CD14-positive monocyte (primary cell): ENCODE measurements at regions not wholly inside any gene's neighbourhood (a gene's known extent, or its start where the extent isn't known, plus 50 kb on each side); places are given as distances from the start of the nearest gene placed in this dataset.

Source experiments
- DNase-seq, 3 donors: peaks; one replicate each; pipeline ENCODE4 v3.0.0-alpha.2; 2011 to 2022
- H2AFZ ChIP-seq: 2 replicates; pipeline ENCODE4 v1.6.0; 2012; ENCODE audit warnings: mild to moderate bottlenecking, low read depth, low read length, inconsistent platforms; ENCODE audit not compliant: insufficient read depth, poor library complexity, severe bottlenecking
- H3K27ac ChIP-seq, 2 donors: 1 replicate in 1 of 2; 2 replicates in 1 of 2; pipeline ENCODE4 v1.5.1; 2012 to 2013; ENCODE audit warnings: low read length in 2 of 2, control low read depth in 1 of 2, inconsistent platforms in 1 of 2, low read depth in 1 of 2, mild to moderate bottlenecking in 1 of 2
- H3K27me3 ChIP-seq, 2 donors: one replicate each; pipeline versions ENCODE4 v1.6.0 to v1.6.1; 2011 to 2013; ENCODE audit warnings: low read length in 2 of 2; ENCODE audit not compliant: control insufficient read depth in 2 of 2, insufficient read depth in 2 of 2
- H3K36me3 ChIP-seq, 2 donors: replicated peaks in 1 of 2; 1 replicate in 1 of 2; 2 replicates in 1 of 2; pipeline versions ENCODE4 v1.5.1 to v1.6.1; 2012 to 2013; ENCODE audit warnings: low read length in 2 of 2, control low read depth in 1 of 2, inconsistent platforms in 1 of 2, mild to moderate bottlenecking in 1 of 2; ENCODE audit not compliant: insufficient read depth in 2 of 2, control insufficient read depth in 1 of 2
- H3K4me1 ChIP-seq, 2 donors: 1 replicate in 1 of 2; 2 replicates in 1 of 2; pipeline versions ENCODE4 v1.5.1 to v1.6.1; 2012 to 2013; ENCODE audit warnings: low read length in 2 of 2, control low read depth in 1 of 2, inconsistent platforms in 1 of 2, mild to moderate bottlenecking in 1 of 2, moderate library complexity in 1 of 2; ENCODE audit not compliant: insufficient read depth in 2 of 2, control insufficient read depth in 1 of 2
- H3K4me2 ChIP-seq: replicated peaks from 2 replicates; pipeline ENCODE3; 2012; ENCODE audit warnings: low read length, moderate library complexity, mild to moderate bottlenecking; ENCODE audit not compliant: poor library complexity, severe bottlenecking; ENCODE audit errors: extremely low read depth
- H3K4me3 ChIP-seq, 3 experiments: fragments of 200-600 bp in 1 of 3; sonication (generic) in 1 of 3; replicated peaks in 1 of 3; 1 replicate in 2 of 3; 2 replicates in 1 of 3; pipeline ENCODE4 v1.5.1; 2011 to 2013; ENCODE audit warnings: low read length in 3 of 3, mild to moderate bottlenecking in 3 of 3, control low read depth in 2 of 3, low read depth in 2 of 3, inconsistent platforms in 1 of 3, moderate library complexity in 1 of 3
- H3K79me2 ChIP-seq: 2 replicates; pipeline ENCODE4 v1.6.0; 2012; ENCODE audit warnings: mild to moderate bottlenecking, control low read depth, inconsistent platforms, low read length, moderate library complexity; ENCODE audit not compliant: insufficient read depth
- H3K9ac ChIP-seq: 2 replicates; pipeline ENCODE4 v1.6.0; 2017; ENCODE audit warnings: low read length, mild to moderate bottlenecking; ENCODE audit not compliant: insufficient read depth, poor library complexity, severe bottlenecking
- H3K9me3 ChIP-seq, 2 donors: replicated peaks in 1 of 2; 1 replicate in 1 of 2; 2 replicates in 1 of 2; pipeline versions ENCODE4 v1.5.1 to v1.6.1; 2012 to 2013; ENCODE audit warnings: low read length in 2 of 2, control low read depth in 1 of 2; ENCODE audit not compliant: control insufficient read depth in 1 of 2, insufficient read depth in 1 of 2
- H4K20me1 ChIP-seq: 2 replicates; pipeline ENCODE4 v1.6.0; 2012; ENCODE audit warnings: mild to moderate bottlenecking, low read length, control low read depth, moderate library complexity; ENCODE audit not compliant: insufficient read depth
- H3K27ac Mint-ChIP-seq, 7 donors: one replicate each; pipeline ENCODE4 v1.8.0; 2020; ENCODE audit warnings: mild to moderate bottlenecking in 7 of 7, mixed read lengths in 7 of 7, moderate library complexity in 6 of 7, inconsistent platforms in 2 of 7
- H3K27me3 Mint-ChIP-seq, 3 donors: one replicate each; pipeline ENCODE4 v1.8.0; 2021 to 2022; ENCODE audit warnings: low read depth in 3 of 3, mild to moderate bottlenecking in 3 of 3, mixed read lengths in 3 of 3, moderate library complexity in 3 of 3, inconsistent platforms in 1 of 3
- H3K36me3 Mint-ChIP-seq, 2 donors: one replicate each; pipeline ENCODE4 v1.8.0; 2020; ENCODE audit warnings: mixed read lengths in 2 of 2, inconsistent platforms in 1 of 2, mild to moderate bottlenecking in 1 of 2
- H3K4me1 Mint-ChIP-seq: one replicate; pipeline ENCODE4 v1.8.0; 2020; ENCODE audit warnings: mild to moderate bottlenecking, mixed read lengths
- H3K4me3 Mint-ChIP-seq, 2 donors: one replicate each; pipeline ENCODE4 v1.8.0; 2020; ENCODE audit warnings: mild to moderate bottlenecking in 2 of 2, mixed read lengths in 2 of 2, moderate library complexity in 1 of 2
- H3K9me3 Mint-ChIP-seq, 7 donors: one replicate each; pipeline ENCODE4 v1.8.0; 2020 to 2022; ENCODE audit warnings: mixed read lengths in 7 of 7, mild to moderate bottlenecking in 6 of 7, moderate library complexity in 6 of 7, inconsistent platforms in 2 of 7
- WGBS: methylation state at CpG from one replicate; pipeline ENCODE4 v1.1.5; 2013; ENCODE audit warnings: missing lambda C conversion rate; ENCODE audit not compliant: insufficient coverage; 5-methylcytosine and 5-hydroxymethylcytosine counted together
- intact Hi-C, 2 donors: fragments of 100-400 bp; cut with micrococcal nuclease; formaldehyde crosslinking; loops; one replicate each; pipeline versions ENCODE4 v1.15.0 to v1.15.1; 2023
- TF ChIP-seq, protein P1 (sequence below): fragments of 200-600 bp; IDR thresholded peaks from one replicate; pipeline ENCODE4 v1.8.0; 2022; ENCODE audit warnings: antibody characterized with exemption, mild to moderate bottlenecking

- Histone ChIP-seq H3K4me3 (no peak overlapping the region), H3K4me1 (no peaks in the 10 kb centered on the region), H4K20me1 (no peaks in the 10 kb centered on the region), H2AFZ (no peak overlapping the region), H3K27ac (no peak overlapping the region), H3K27me3 (no peaks in the 10 kb centered on the region), H3K79me2 (no peaks in the 10 kb centered on the region), H3K9me3 (peaks cover 0 to 21% of the 10 kb centered on the region in 2 donors), H3K36me3 (no peaks in the 10 kb centered on the region), H3K4me2 (no peak overlapping the region), H3K9ac (no peak overlapping the region)
- Mint-ChIP-seq H3K27me3 (peaks cover 5 to 7% (median 6%) of the 10 kb centered on the region in 3 donors), H3K4me3 (no peak overlapping the region), H3K27ac (no peak overlapping the region), H3K9me3 (peaks cover 0 to 7% (median 5%) of the 10 kb centered on the region in 7 donors), H3K4me1 (no peaks in the 10 kb centered on the region), H3K36me3 (no peaks in the 10 kb centered on the region)
- TF ChIP-seq, protein P1, sequence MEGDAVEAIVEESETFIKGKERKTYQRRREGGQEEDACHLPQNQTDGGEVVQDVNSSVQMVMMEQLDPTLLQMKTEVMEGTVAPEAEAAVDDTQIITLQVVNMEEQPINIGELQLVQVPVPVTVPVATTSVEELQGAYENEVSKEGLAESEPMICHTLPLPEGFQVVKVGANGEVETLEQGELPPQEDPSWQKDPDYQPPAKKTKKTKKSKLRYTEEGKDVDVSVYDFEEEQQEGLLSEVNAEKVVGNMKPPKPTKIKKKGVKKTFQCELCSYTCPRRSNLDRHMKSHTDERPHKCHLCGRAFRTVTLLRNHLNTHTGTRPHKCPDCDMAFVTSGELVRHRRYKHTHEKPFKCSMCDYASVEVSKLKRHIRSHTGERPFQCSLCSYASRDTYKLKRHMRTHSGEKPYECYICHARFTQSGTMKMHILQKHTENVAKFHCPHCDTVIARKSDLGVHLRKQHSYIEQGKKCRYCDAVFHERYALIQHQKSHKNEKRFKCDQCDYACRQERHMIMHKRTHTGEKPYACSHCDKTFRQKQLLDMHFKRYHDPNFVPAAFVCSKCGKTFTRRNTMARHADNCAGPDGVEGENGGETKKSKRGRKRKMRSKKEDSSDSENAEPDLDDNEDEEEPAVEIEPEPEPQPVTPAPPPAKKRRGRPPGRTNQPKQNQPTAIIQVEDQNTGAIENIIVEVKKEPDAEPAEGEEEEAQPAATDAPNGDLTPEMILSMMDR, result no peak
- intact Hi-C loops, result no loop called here
- WGBS, result 84% methylated on average over 20 of the region's 21 CpGs
- no peak for DNase-seq
Observed at GRCh38 chr14:99333841-99334635, 62.0 kb upstream of the BCL11B start.

DNA sequence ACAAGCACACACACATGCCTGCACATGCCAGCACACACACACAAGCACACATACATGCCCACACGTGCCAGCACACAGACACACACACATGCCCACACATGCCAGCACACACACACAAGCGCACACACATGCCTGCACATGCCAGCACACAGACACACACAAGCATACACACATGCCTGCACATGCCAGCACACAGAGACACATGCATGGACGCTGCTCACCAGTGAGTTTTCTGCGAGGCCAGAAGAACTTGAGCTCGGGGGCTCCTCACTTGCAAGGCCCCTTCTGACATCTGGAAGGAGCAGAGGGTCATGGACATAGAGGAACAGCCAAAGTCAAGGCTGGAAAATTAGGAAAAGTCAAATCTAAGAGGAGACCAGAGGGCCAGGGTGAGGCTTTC lies 61.2 kb upstream of the BCL11B start:
- H3K4me3 ChIP-seq, result no peak overlapping the region
- H3K79me2 ChIP-seq, result no peaks in the 10 kb centered on the region
- H3K27ac ChIP-seq, result no peak overlapping the region
- H3K4me2 ChIP-seq, result no peak overlapping the region
- no peaks in the 10 kb centered on the region for H3K27me3 ChIP-seq
- H3K36me3 Mint-ChIP-seq, result no peaks in the 10 kb centered on the region
- H3K36me3 ChIP-seq, result no peaks in the 10 kb centered on the region
- TF ChIP-seq, protein P1, result no peak
- H3K4me3 Mint-ChIP-seq, result no peak overlapping the region
- H3K9me3 Mint-ChIP-seq, result peaks cover 0 to 7% (median 5%) of the 10 kb centered on the region in 7 donors
- no peaks in the 10 kb centered on the region for H3K4me1 Mint-ChIP-seq
- H3K4me1 ChIP-seq, result no peaks in the 10 kb centered on the region
- no peak overlapping the region for H2AFZ ChIP-seq
- H3K9me3 ChIP-seq, result peaks cover 0 to 21% of the 10 kb centered on the region in 2 donors
- H4K20me1 ChIP-seq, result no peaks in the 10 kb centered on the region
- no peak overlapping the region for H3K9ac ChIP-seq
- DNase-seq, result no peak
- WGBS, result 100% methylated on average over 5 of the region's 5 CpGs
- H3K27me3 Mint-ChIP-seq, result peaks cover 5 to 6% (median 5%) of the 10 kb centered on the region in 3 donors
- intact Hi-C loops, result no loop called here
- no peak overlapping the region for H3K27ac Mint-ChIP-seq
